Smooth muscle cell (in vitro differentiated cells): ENCODE measurements at regions not wholly inside any gene's neighbourhood (a gene's known extent, or its start where the extent isn't known, plus 50 kb on each side); places are given as distances from the start of the nearest gene placed in this dataset.
A peak's percentile ranks its signal among the peaks of the same experiment; 100 is the strongest.

Experiments used
- DNase-seq: peaks from one replicate; lab custom pipeline; 2025; ENCODE audit not compliant: unreplicated experiment; lab: John Stamatoyannopoulos, UW
- H2AFZ ChIP-seq: fragments of 200-600 bp; sonication (generic); 2 replicates; pipeline ENCODE4 v1.6.0; 2016; ENCODE audit warnings: antibody characterized with exemption, low read depth, mild to moderate bottlenecking
- H3F3A ChIP-seq: fragments of 200-600 bp; sonication (generic); 2 replicates; pipeline ENCODE4 v1.6.0; 2017; ENCODE audit warnings: antibody characterized with exemption, low read depth
- H3K27ac ChIP-seq: fragments of 200-600 bp; sonication (generic); 2 replicates; pipeline ENCODE4 v1.5.1; 2016; ENCODE audit warnings: low read depth, mild to moderate bottlenecking
- H3K27me3 ChIP-seq: fragments of 200-600 bp; sonication (generic); 2 replicates; pipeline ENCODE4 v1.6.1; 2016; ENCODE audit warnings: low read depth, mild to moderate bottlenecking
- H3K36me3 ChIP-seq: fragments of 200-600 bp; sonication (generic); 2 replicates; pipeline ENCODE4 v1.5.1; 2016; ENCODE audit warnings: low read depth
- H3K4me1 ChIP-seq: fragments of 200-600 bp; sonication (generic); 2 replicates; pipeline ENCODE4 v1.5.1; 2016; ENCODE audit warnings: low read depth
- H3K4me2 ChIP-seq: fragments of 200-600 bp; sonication (generic); 2 replicates; pipeline ENCODE4 v1.6.0; 2016; ENCODE audit warnings: mild to moderate bottlenecking
- H3K4me3 ChIP-seq: fragments of 200-600 bp; sonication (generic); 2 replicates; pipeline ENCODE4 v1.5.1; 2016; ENCODE audit warnings: mild to moderate bottlenecking
- H3K79me2 ChIP-seq: fragments of 200-600 bp; sonication (generic); 2 replicates; pipeline ENCODE4 v1.6.0; 2016; ENCODE audit warnings: low read depth, mild to moderate bottlenecking
- H3K9ac ChIP-seq: fragments of 200-600 bp; sonication (generic); 2 replicates; pipeline ENCODE4 v1.6.0; 2016; ENCODE audit warnings: low read depth
- H3K9me3 ChIP-seq: fragments of 200-600 bp; sonication (generic); replicated peaks from 2 replicates; pipeline ENCODE4 v1.5.1; 2016; ENCODE audit warnings: low read depth
- H4K20me1 ChIP-seq: fragments of 200-600 bp; sonication (generic); 2 replicates; pipeline ENCODE4 v1.6.0; 2016; ENCODE audit warnings: low read depth
- WGBS: methylation state at CpG from one replicate; pipeline ENCODE4 v1.1.7; 2016; ENCODE audit warnings: low lambda C conversion rate; 5-methylcytosine and 5-hydroxymethylcytosine counted together
- TF ChIP-seq, protein P1 (sequence below): fragments of 200-600 bp; sonication (generic); IDR thresholded peaks from 2 replicates; pipeline ENCODE4 v1.5.1; 2017; ENCODE audit warnings: borderline replicate concordance, mild to moderate bottlenecking, antibody characterized with exemption; ENCODE audit not compliant: insufficient read depth, poor library complexity, severe bottlenecking

GRCh38 chr3:5567113-5567512 lies 379.6 kb downstream of the EDEM1 start:
- Histone ChIP-seq H4K20me1 (no peaks in the 10 kb centered on the region), H2AFZ (no peak overlapping the region), H3K27ac (no peak overlapping the region), H3K9ac (no peak overlapping the region), H3K9me3 (no peaks in the 10 kb centered on the region), H3K4me2 (no peak overlapping the region), H3K4me3 (no peak overlapping the region), H3K27me3 (no peaks in the 10 kb centered on the region), H3K4me1 (no peaks in the 10 kb centered on the region), H3K79me2 (no peaks in the 10 kb centered on the region), H3F3A (no peaks in the 10 kb centered on the region), H3K36me3 (no peaks in the 10 kb centered on the region)
- 84% methylated on average over 2 of the region's 2 CpGs for WGBS
- no peak for DNase-seq
- TF ChIP-seq, protein P1, sequence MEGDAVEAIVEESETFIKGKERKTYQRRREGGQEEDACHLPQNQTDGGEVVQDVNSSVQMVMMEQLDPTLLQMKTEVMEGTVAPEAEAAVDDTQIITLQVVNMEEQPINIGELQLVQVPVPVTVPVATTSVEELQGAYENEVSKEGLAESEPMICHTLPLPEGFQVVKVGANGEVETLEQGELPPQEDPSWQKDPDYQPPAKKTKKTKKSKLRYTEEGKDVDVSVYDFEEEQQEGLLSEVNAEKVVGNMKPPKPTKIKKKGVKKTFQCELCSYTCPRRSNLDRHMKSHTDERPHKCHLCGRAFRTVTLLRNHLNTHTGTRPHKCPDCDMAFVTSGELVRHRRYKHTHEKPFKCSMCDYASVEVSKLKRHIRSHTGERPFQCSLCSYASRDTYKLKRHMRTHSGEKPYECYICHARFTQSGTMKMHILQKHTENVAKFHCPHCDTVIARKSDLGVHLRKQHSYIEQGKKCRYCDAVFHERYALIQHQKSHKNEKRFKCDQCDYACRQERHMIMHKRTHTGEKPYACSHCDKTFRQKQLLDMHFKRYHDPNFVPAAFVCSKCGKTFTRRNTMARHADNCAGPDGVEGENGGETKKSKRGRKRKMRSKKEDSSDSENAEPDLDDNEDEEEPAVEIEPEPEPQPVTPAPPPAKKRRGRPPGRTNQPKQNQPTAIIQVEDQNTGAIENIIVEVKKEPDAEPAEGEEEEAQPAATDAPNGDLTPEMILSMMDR = no peak

- H4K20me1 ChIP-seq = no peaks in the 10 kb centered on the region
- no peaks in the 10 kb centered on the region for H3F3A ChIP-seq
- no peak for DNase-seq
- H3K27ac ChIP-seq = no peak overlapping the region
- H3K27me3 ChIP-seq = no peaks in the 10 kb centered on the region
- no peak overlapping the region for H2AFZ ChIP-seq
- no peaks in the 10 kb centered on the region for H3K36me3 ChIP-seq
- H3K79me2 ChIP-seq = no peaks in the 10 kb centered on the region
- WGBS = 22% methylated on average over 5 of the region's 5 CpGs
- H3K9ac ChIP-seq = no peak overlapping the region
- H3K4me1 ChIP-seq = no peaks in the 10 kb centered on the region
- no peak overlapping the region for H3K4me2 ChIP-seq
- H3K9me3 ChIP-seq = no peaks in the 10 kb centered on the region
- H3K4me3 ChIP-seq = no peak overlapping the region
- TF ChIP-seq, protein P1 = peak; percentile 7
These were observed 380.9 kb downstream of the EDEM1 start for GRCh38 chr3:5568451-5568850.

DNA sequence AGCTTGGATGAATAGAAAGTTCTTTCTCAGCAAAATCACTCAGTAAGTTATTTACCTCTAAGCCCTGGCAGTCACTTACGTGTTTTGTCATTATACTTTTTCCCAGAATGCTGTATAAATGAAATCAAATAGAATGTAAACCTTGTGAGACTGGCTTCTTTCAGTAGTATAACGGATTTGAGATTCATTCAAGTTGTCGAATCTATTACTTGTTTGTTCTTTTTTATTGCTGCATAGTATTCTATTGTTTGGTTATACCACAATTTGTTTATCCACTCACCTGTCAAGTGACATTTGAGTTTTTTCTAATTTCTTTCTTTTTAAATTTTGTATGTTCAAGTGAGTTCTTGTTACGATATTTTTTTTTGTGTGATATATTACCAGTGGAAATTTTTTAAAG lies 381.6 kb downstream of the EDEM1 start:
- H3K9me3 ChIP-seq = no peaks in the 10 kb centered on the region
- 93% methylated on average over 4 of the region's 4 CpGs for WGBS
- DNase-seq = no peak
- no peaks in the 10 kb centered on the region for H3K27me3 ChIP-seq
- TF ChIP-seq, protein P1 = no peak
- H4K20me1 ChIP-seq = no peaks in the 10 kb centered on the region
- no peaks in the 10 kb centered on the region for H3K79me2 ChIP-seq
- no peak overlapping the region for H2AFZ ChIP-seq
- no peaks in the 10 kb centered on the region for H3F3A ChIP-seq
- no peak overlapping the region for H3K4me2 ChIP-seq
- H3K9ac ChIP-seq = no peak overlapping the region
- H3K4me3 ChIP-seq = no peak overlapping the region
- H3K27ac ChIP-seq = no peak overlapping the region
- H3K4me1 ChIP-seq = no peaks in the 10 kb centered on the region
- H3K36me3 ChIP-seq = no peaks in the 10 kb centered on the region

DNA sequence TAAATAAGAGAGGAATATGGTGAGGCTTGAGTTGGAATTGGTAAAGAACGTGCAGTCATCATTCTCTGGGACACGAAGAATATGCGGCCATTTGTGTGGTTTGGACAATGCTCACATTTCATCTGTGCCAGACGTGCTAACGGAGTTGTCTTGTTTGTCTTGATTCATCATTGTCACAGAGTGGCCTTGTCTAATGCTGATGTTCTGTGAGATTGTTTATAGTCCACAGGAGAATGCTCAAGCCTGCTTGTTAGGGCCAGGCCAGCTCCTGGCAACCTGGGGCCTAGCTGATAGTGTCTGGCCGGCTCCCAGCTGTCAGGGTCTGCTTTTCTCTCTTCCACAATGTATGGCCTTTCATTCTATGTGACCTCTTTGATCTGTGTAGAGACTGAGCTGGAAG lies 384.7 kb downstream of the EDEM1 start:
- Histone ChIP-seq H4K20me1 (no peaks in the 10 kb centered on the region), H3F3A (no peaks in the 10 kb centered on the region), H3K9me3 (no peaks in the 10 kb centered on the region), H3K4me3 (no peak overlapping the region), H3K27me3 (no peaks in the 10 kb centered on the region), H3K4me1 (no peaks in the 10 kb centered on the region), H3K4me2 (no peak overlapping the region), H2AFZ (no peak overlapping the region), H3K36me3 (no peaks in the 10 kb centered on the region), H3K79me2 (no peaks in the 10 kb centered on the region), H3K9ac (no peak overlapping the region), H3K27ac (no peak overlapping the region)
- no peak for DNase-seq
- TF ChIP-seq, protein P1 = no peak
- 89% methylated on average over 6 of the region's 6 CpGs for WGBS
